CD4-positive, alpha-beta T cell (primary cell): ENCODE measurements at regions not wholly inside any gene's neighbourhood (a gene's known extent, or its start where the extent isn't known, plus 50 kb on each side); places are given as distances from the start of the nearest gene placed in this dataset.

Experiments used
- ATAC-seq: fragments of 200-7000 bp; cut with Tn5 transposase; one replicate; pipeline ENCODE4 v1.10.0; 2022; ENCODE audit warnings: mild to moderate bottlenecking; ENCODE audit not compliant: poor library complexity
- CTCF ChIA-PET: fragments of 350-600 bp; sonication (Branson Sonifier 250); formaldehyde crosslinking; loops from one replicate; lab custom pipeline; 2021; ENCODE audit warnings: antibody characterized with exemption, inconsistent platforms; lab: Charles Lee
- POLR2A ChIA-PET: fragments of 350-600 bp; sonication (Branson Sonifier 250); formaldehyde crosslinking; loops from one replicate; lab custom pipeline; 2021; ENCODE audit warnings: antibody characterized with exemption, inconsistent platforms; lab: Charles Lee
- DNase-seq, 14 experiments: peaks; one replicate each; pipeline ENCODE4 v3.0.0-alpha.2; 2013 to 2020; ENCODE audit warnings: mixed read lengths in 2 of 14
- H3K27ac ChIP-seq, 2 donors: one replicate each; pipeline versions ENCODE4 v1.5.1 to v1.7.0; 2013; ENCODE audit warnings: low read length in 2 of 2, low read depth in 1 of 2, mild to moderate bottlenecking in 1 of 2
- H3K27me3 ChIP-seq, 2 experiments: 1 replicate in 1 of 2; 2 replicates in 1 of 2; pipeline versions ENCODE4 v1.6.1 to v1.7.0; 2013; ENCODE audit warnings: low read length in 2 of 2, control low read depth in 1 of 2, mild to moderate bottlenecking in 1 of 2, moderate library complexity in 1 of 2; ENCODE audit not compliant: insufficient read depth in 2 of 2, control insufficient read depth in 1 of 2
- H3K36me3 ChIP-seq: one replicate; pipeline ENCODE4 v1.6.1; 2013; ENCODE audit warnings: low read length, control low read depth; ENCODE audit not compliant: insufficient read depth
- H3K4me1 ChIP-seq: one replicate; pipeline ENCODE4 v1.6.1; 2013; ENCODE audit warnings: low read length, control low read depth; ENCODE audit not compliant: insufficient read depth
- H3K4me3 ChIP-seq: one replicate; pipeline ENCODE4 v1.5.1; 2013; ENCODE audit warnings: mild to moderate bottlenecking, low read length, moderate library complexity
- H3K9me3 ChIP-seq, 2 experiments: 1 replicate in 1 of 2; 2 replicates in 1 of 2; pipeline versions ENCODE4 v1.6.1 to v1.7.0; 2013; ENCODE audit warnings: low read length in 2 of 2, mild to moderate bottlenecking in 2 of 2, control low read depth in 1 of 2, moderate library complexity in 1 of 2; ENCODE audit not compliant: control insufficient read depth in 1 of 2, insufficient read depth in 1 of 2
- H3K27ac Mint-ChIP-seq: one replicate; pipeline ENCODE4 v1.8.0; 2020; ENCODE audit warnings: mixed read lengths
- H3K27me3 Mint-ChIP-seq: one replicate; pipeline ENCODE4 v1.8.0; 2021; ENCODE audit warnings: mixed read lengths
- H3K36me3 Mint-ChIP-seq: one replicate; pipeline ENCODE4 v1.8.0; 2021; ENCODE audit warnings: low read depth, mixed read lengths
- H3K4me1 Mint-ChIP-seq: one replicate; pipeline ENCODE4 v1.8.0; 2021; ENCODE audit warnings: low read depth, mixed read lengths
- H3K4me3 Mint-ChIP-seq: one replicate; pipeline ENCODE4 v1.8.0; 2020; ENCODE audit warnings: mild to moderate bottlenecking, mixed read lengths
- H3K9me3 Mint-ChIP-seq: one replicate; pipeline ENCODE4 v1.8.0; 2020; ENCODE audit warnings: mixed read lengths
- CTCF ChIP-seq: fragments of 200-600 bp; IDR thresholded peaks from one replicate; pipeline ENCODE4 v1.8.0; 2022; ENCODE audit warnings: antibody characterized with exemption, mild to moderate bottlenecking
- intact Hi-C, 2 experiments: fragments of 100-400 bp; cut with DNase I in 1 of 2; cut with micrococcal nuclease in 1 of 2; formaldehyde crosslinking; loops; one replicate each; pipeline versions ENCODE4 v1.15.1 to v1.9.0; 2023 to 2025; cut with DNase I, micrococcal nuclease

- no peak overlapping the region for H3K4me3 Mint-ChIP-seq
- H3K27me3 ChIP-seq, result no peaks in the 10 kb centered on the region
- POLR2A ChIA-PET, result no interaction called here
- peaks cover 0 to 8% of the 10 kb centered on the region in 2 experiments for H3K9me3 ChIP-seq
- CTCF ChIA-PET, result no interaction called here
- H3K9me3 Mint-ChIP-seq, result peaks cover 4% of the 10 kb centered on the region
- no peaks in the 10 kb centered on the region for H3K36me3 ChIP-seq
- no peak for ATAC-seq
- H3K27me3 Mint-ChIP-seq, result no peaks in the 10 kb centered on the region
- DNase-seq, result peak in 1 of 14 experiments; percentile 3
- H3K4me1 Mint-ChIP-seq, result no peaks in the 10 kb centered on the region
- intact Hi-C loops, result no loop called here
- no peak for TF ChIP-seq CTCF
- H3K27ac ChIP-seq, result no peak overlapping the region
- H3K4me1 ChIP-seq, result no peaks in the 10 kb centered on the region
- no peak overlapping the region for H3K4me3 ChIP-seq
- H3K36me3 Mint-ChIP-seq, result no peaks in the 10 kb centered on the region
- H3K27ac Mint-ChIP-seq, result no peak overlapping the region
Measured at GRCh38 chr9:29322240-29322639, 1749.0 kb upstream of the C9orf72 start.

GRCh38 chr9:29325894-29326293, 1752.6 kb upstream of the C9orf72 start:
- intact Hi-C loops, result no loop called here
- H3K4me1 ChIP-seq, result no peaks in the 10 kb centered on the region
- Mint-ChIP-seq H3K27ac (no peak overlapping the region), H3K4me3 (no peak overlapping the region), H3K4me1 (no peaks in the 10 kb centered on the region), H3K27me3 (no peaks in the 10 kb centered on the region), H3K9me3 (peaks cover 4% of the 10 kb centered on the region), H3K36me3 (no peaks in the 10 kb centered on the region)
- DNase-seq, result no peak
- H3K27ac ChIP-seq, result no peak overlapping the region
- no peak for ATAC-seq
- H3K9me3 ChIP-seq, result peaks cover 0 to 5% of the 10 kb centered on the region in 2 experiments
- CTCF ChIA-PET, result no interaction called here
- no peak for TF ChIP-seq CTCF
- H3K4me3 ChIP-seq, result no peak overlapping the region
- no peaks in the 10 kb centered on the region for H3K27me3 ChIP-seq
- POLR2A ChIA-PET, result no interaction called here
- H3K36me3 ChIP-seq, result no peaks in the 10 kb centered on the region

- H3K4me3 Mint-ChIP-seq, result no peak overlapping the region
- no peaks in the 10 kb centered on the region for H3K36me3 ChIP-seq
- H3K27ac ChIP-seq, result no peak overlapping the region
- H3K9me3 ChIP-seq, result no peaks in the 10 kb centered on the region
- no peak overlapping the region for H3K4me3 ChIP-seq
- ATAC-seq (no peak), DNase-seq (no peak)
- peaks cover under 1% of the 10 kb centered on the region for H3K9me3 Mint-ChIP-seq
- H3K4me1 Mint-ChIP-seq, result no peaks in the 10 kb centered on the region
- H3K27me3 ChIP-seq, result no peaks in the 10 kb centered on the region
- no peak overlapping the region for H3K27ac Mint-ChIP-seq
- CTCF ChIA-PET, result no interaction called here
- POLR2A ChIA-PET, result no interaction called here
- H3K27me3 Mint-ChIP-seq, result no peaks in the 10 kb centered on the region
- intact Hi-C loops, result no loop called here
- no peaks in the 10 kb centered on the region for H3K4me1 ChIP-seq
- H3K36me3 Mint-ChIP-seq, result no peaks in the 10 kb centered on the region
- TF ChIP-seq CTCF, result no peak
Measured at GRCh38 chr9:29332789-29333188, 1759.5 kb upstream of the C9orf72 start.
